Activated CD4-positive, alpha-beta T cell treated with anti-CD3 and anti-CD28 coated beads, Interleukin-2, amount 10 ng/mL, durations not matched to agents 7 days and 5 days (primary cell): ENCODE measurements at regions not wholly inside any gene's neighbourhood (a gene's known extent, or its start where the extent isn't known, plus 50 kb on each side); places are given as distances from the start of the nearest gene placed in this dataset.

Source experiments
- CTCF ChIA-PET: fragments of 350-600 bp; sonication (Branson Sonifier 250); formaldehyde crosslinking; loops from one replicate; lab custom pipeline; 2021; ENCODE audit warnings: antibody characterized with exemption; lab: Charles Lee
- POLR2A ChIA-PET: fragments of 350-600 bp; sonication (Branson Sonifier 250); formaldehyde crosslinking; loops from one replicate; lab custom pipeline; 2021; ENCODE audit warnings: antibody characterized with exemption; lab: Charles Lee
- DNase-seq: peaks from one replicate; pipeline ENCODE4 v3.0.0-alpha.2; 2020
- H3K27ac Mint-ChIP-seq: one replicate; pipeline ENCODE4 v1.8.0; 2021; ENCODE audit warnings: mild to moderate bottlenecking, moderate library complexity, mixed read lengths
- H3K27me3 Mint-ChIP-seq: one replicate; pipeline ENCODE4 v1.8.0; 2021; ENCODE audit warnings: mixed read lengths
- H3K36me3 Mint-ChIP-seq: one replicate; pipeline ENCODE4 v1.8.0; 2021; ENCODE audit warnings: low read depth, mixed read lengths
- H3K4me1 Mint-ChIP-seq: one replicate; pipeline ENCODE4 v1.8.0; 2021; ENCODE audit warnings: mixed read lengths
- H3K4me3 Mint-ChIP-seq: one replicate; pipeline ENCODE4 v1.8.0; 2021; ENCODE audit warnings: mild to moderate bottlenecking, moderate library complexity, mixed read lengths
- H3K9me3 Mint-ChIP-seq: one replicate; pipeline ENCODE4 v1.8.0; 2021; ENCODE audit warnings: mixed read lengths

DNA sequence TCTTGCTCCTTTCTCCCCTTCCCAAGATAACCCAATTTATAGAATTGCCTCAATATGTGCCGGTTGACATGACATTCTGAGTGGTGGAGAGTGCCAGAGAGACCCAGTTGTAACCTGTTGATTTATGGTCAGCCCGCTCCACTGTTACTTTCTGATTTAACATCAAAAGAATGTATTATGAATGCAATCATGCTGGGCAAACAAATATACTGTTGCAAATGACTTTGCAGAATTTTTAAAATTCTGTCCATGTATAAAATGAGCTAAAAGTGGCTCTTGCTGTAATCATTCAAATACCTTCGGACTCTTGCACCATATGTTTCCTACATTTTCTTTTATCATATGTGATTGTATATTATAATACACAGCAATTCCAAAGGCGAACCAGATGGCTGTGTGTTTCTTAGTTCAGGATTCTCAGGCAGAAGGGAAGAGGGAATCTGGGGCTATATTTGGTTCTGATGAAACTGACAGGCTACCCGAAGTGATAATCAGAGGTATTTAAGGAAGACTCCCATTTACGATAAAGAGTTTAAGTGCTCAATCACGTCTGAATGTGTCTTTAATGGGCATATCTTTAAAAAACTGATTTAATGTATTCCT, 131.7 kb downstream of the CLCN4 start:
- DNase-seq, result no peak
- Mint-ChIP-seq H3K27me3 (no peaks in the 10 kb centered on the region), H3K4me1 (no peaks in the 10 kb centered on the region), H3K9me3 (no peaks in the 10 kb centered on the region), H3K27ac (no peak overlapping the region), H3K4me3 (no peak overlapping the region), H3K36me3 (no peaks in the 10 kb centered on the region)
- ChIA-PET CTCF (no interaction called here), POLR2A (no interaction called here)

DNA sequence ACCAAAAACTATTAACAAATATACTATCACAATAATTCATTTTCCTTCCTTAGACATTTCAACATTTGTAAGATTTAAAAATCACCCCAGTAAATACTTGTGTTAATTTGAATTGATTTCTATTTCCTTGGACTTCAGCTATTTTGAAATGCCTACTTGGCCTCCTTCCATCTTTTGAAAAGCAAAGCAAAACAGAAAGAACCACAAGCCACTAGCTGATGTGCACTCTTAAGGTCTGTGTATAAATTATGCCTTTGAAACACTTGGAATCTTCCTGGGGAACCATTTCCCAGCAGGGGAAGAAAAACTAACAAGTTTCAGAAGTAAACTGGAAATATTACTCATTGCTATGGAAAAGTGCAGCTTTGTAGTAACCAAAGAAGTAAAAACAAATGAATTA, 139.8 kb downstream of the CLCN4 start:
- Mint-ChIP-seq H3K36me3 (no peaks in the 10 kb centered on the region), H3K9me3 (no peaks in the 10 kb centered on the region), H3K27ac (no peak overlapping the region), H3K4me3 (no peak overlapping the region), H3K27me3 (no peaks in the 10 kb centered on the region), H3K4me1 (no peaks in the 10 kb centered on the region)
- POLR2A ChIA-PET, result no interaction called here
- CTCF ChIA-PET, result no interaction called here
- DNase-seq, result no peak

DNA sequence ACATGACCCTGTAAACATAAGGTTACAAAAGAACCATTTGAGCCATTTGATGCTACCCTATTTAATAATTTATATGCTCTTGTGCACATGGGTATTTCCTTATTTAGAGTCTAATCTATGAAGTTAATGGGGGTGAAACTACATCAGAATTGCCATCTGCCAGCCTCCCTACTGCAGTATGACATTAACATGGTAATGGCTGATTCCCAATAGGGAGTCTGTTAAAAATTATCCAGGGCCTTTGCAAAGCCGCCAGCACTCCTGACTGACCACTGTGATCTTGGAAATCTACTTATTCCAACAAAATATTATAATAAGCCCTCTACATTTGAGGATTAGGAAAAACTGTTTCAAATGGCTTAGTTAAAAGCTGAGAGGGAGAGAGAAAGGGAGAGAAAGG, 153.7 kb downstream of the CLCN4 start:
- Mint-ChIP-seq H3K9me3 (no peaks in the 10 kb centered on the region), H3K4me1 (no peaks in the 10 kb centered on the region), H3K27me3 (no peaks in the 10 kb centered on the region), H3K27ac (no peak overlapping the region), H3K4me3 (no peak overlapping the region), H3K36me3 (no peaks in the 10 kb centered on the region)
- ChIA-PET POLR2A (no interaction called here), CTCF (no interaction called here)
- no peak for DNase-seq

- no peaks in the 10 kb centered on the region for H3K27me3 Mint-ChIP-seq
Observed at GRCh38 chrX:10314530-10315104, 157.8 kb downstream of the CLCN4 start.

DNA sequence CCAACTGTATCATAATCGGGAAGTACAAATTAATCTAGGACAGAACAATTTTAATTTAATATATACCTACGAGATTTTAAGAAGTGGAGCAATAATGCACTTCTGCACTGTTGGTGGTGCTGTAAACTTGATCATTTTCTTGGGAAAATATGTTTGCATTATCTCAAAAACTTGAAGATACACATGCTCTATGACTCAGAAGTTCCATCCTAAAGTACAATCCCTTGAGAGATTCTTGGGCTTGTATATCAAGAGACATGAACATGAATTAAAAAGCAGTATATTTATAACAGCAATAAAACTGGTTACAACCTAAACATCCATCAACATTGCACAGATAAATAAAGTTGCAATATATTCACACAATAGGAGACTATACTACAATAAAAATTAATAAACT, 168.8 kb downstream of the CLCN4 start:
- CTCF ChIA-PET, result no interaction called here
- POLR2A ChIA-PET, result no interaction called here
- no peak overlapping the region for H3K27ac Mint-ChIP-seq
- H3K4me3 Mint-ChIP-seq, result no peak overlapping the region
- H3K36me3 Mint-ChIP-seq, result no peaks in the 10 kb centered on the region
- H3K27me3 Mint-ChIP-seq, result no peaks in the 10 kb centered on the region
- H3K9me3 Mint-ChIP-seq, result no peaks in the 10 kb centered on the region
- DNase-seq, result no peak
- no peaks in the 10 kb centered on the region for H3K4me1 Mint-ChIP-seq

More at GRCh38 chrX:10314530-10315104, 157.8 kb downstream of the CLCN4 start:
- CTCF ChIA-PET, result no interaction called here
- H3K4me1 Mint-ChIP-seq, result no peaks in the 10 kb centered on the region
- no peak overlapping the region for H3K4me3 Mint-ChIP-seq
- H3K36me3 Mint-ChIP-seq, result no peaks in the 10 kb centered on the region
- H3K27ac Mint-ChIP-seq, result no peak overlapping the region
- DNase-seq, result no peak
- no peaks in the 10 kb centered on the region for H3K9me3 Mint-ChIP-seq
- POLR2A ChIA-PET, result no interaction called here

DNA sequence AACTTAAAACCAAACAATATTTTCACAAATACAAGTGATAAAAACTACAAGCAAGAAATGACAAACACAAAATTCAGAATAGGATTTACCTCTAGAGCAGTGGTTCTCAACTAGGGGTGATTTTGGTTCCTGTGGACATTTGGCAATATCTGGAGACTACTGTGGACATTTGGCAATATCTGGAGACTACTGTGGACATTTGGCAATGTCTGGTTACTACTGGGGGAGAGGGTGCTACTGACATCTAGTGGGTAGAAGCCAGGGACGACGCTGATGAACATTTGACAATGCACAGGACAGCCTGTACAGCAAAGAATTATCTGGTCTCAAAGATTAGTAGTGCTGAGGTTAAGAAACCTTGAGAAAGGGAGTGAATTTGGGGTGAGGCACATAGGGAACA, 169.8 kb downstream of the CLCN4 start:
- Mint-ChIP-seq H3K9me3 (no peaks in the 10 kb centered on the region), H3K36me3 (no peaks in the 10 kb centered on the region), H3K27me3 (no peaks in the 10 kb centered on the region), H3K4me3 (no peak overlapping the region), H3K27ac (no peak overlapping the region), H3K4me1 (no peaks in the 10 kb centered on the region)
- CTCF ChIA-PET, result no interaction called here
- POLR2A ChIA-PET, result no interaction called here
- DNase-seq, result no peak

DNA sequence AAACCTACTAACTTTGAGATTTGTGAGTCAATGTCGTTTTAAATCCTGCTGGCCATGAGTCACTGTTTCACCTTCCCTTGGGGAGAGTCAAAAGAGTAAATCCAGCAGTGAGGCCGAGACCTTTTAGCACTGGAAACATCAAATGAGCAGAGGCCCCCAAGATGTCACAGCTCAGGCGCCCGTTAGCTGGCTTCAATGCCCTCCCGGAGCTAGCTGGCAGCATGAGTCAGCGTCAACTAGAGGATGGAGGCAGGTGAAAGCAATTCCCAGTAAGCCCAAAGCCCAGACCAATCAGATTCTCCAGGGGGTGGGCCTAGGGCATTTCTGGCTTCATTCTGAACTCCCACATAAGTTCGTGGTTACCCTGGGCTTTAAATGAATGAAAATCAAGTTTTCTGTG, 170.9 kb downstream of the CLCN4 start:
- no peak for DNase-seq
- no peaks in the 10 kb centered on the region for H3K27me3 Mint-ChIP-seq
- no peaks in the 10 kb centered on the region for H3K4me1 Mint-ChIP-seq
- ChIA-PET POLR2A (no interaction called here), CTCF (no interaction called here)
- no peaks in the 10 kb centered on the region for H3K9me3 Mint-ChIP-seq
- H3K4me3 Mint-ChIP-seq, result no peak overlapping the region
- H3K27ac Mint-ChIP-seq, result no peak overlapping the region
- H3K36me3 Mint-ChIP-seq, result no peaks in the 10 kb centered on the region

DNA sequence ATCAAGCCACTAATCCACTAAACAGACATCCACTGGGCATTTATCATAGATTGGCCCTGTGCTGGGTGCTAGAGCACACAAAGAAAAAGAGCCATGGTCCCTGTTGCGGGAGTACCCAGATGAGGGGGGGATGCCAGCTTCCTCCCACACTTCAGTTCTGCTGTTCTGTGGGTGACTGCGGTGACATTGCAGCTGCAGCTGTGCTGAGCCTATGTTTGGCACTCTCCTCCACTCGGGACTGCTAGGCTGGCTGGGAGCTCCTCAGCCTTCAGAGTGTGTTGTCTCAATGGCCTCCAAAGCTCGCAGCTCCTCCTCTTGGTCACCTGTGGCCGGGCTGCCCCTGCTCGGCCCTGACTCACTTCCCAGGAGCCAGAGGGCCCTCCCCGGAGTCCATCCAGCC, 173.2 kb downstream of the CLCN4 start:
- Mint-ChIP-seq H3K27ac (no peak overlapping the region), H3K4me3 (no peak overlapping the region), H3K4me1 (no peaks in the 10 kb centered on the region), H3K27me3 (no peaks in the 10 kb centered on the region), H3K9me3 (no peaks in the 10 kb centered on the region), H3K36me3 (no peaks in the 10 kb centered on the region)
- ChIA-PET CTCF (interaction anchor here (0.8 kb wide), 1 partner anchor 31 kb away, joined by 3 read pairs; no protein-coding TSS in a partner anchor), POLR2A (no interaction called here)
- no peak for DNase-seq

DNA sequence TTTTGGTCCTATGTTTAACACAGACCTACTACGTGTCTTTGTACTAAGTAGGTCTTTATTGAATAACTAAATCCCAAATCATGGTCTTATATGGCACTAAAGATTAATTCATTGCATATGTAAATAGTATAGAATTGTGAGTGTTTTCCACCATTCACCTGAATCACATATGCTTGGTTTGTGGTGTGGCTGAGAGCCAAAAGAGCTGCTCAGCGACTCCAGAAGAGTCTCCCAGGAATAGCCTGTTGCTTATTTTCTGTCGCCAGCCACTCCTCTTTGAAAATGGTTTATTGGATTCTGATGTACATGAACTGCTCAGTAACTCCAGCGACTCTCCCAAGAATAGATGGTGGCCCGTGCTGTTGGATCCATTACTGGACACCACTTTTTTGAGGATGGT, 184.5 kb downstream of the CLCN4 start:
- no peak for DNase-seq
- ChIA-PET POLR2A (no interaction called here), CTCF (no interaction called here)
- Mint-ChIP-seq H3K27ac (no peak overlapping the region), H3K9me3 (no peaks in the 10 kb centered on the region), H3K36me3 (no peaks in the 10 kb centered on the region), H3K27me3 (no peaks in the 10 kb centered on the region), H3K4me1 (no peaks in the 10 kb centered on the region), H3K4me3 (no peak overlapping the region)

- no peak for DNase-seq
- ChIA-PET CTCF (no interaction called here), POLR2A (no interaction called here)
- no peaks in the 10 kb centered on the region for H3K36me3 Mint-ChIP-seq
- no peaks in the 10 kb centered on the region for H3K27me3 Mint-ChIP-seq
- H3K9me3 Mint-ChIP-seq, result peaks cover 3% of the 10 kb centered on the region
- H3K4me3 Mint-ChIP-seq, result no peak overlapping the region
- no peaks in the 10 kb centered on the region for H3K4me1 Mint-ChIP-seq
- H3K27ac Mint-ChIP-seq, result no peak overlapping the region
Observed at GRCh38 chrX:10350221-10350620, 193.4 kb downstream of the CLCN4 start.

DNA sequence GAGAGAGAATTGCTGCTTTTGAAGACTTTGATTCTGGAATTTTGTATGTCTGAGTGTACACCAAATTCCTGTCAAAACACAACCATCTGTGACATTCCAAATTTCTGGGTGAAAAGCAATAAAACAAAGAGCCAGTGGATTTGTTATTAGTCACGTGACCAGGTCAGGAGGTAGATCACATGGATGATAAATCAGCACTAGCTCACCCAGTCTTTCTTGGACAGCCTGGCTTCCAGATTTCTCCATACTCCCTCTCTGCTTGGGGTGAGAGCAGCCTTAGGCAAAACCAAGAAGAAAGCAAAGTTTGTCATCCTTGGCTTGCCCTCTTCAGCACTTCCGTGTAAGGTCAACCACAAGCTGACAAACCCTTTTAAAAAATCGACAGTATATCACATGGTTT, 194.2 kb downstream of the CLCN4 start:
- ChIA-PET CTCF (no interaction called here), POLR2A (no interaction called here)
- no peak for DNase-seq
- H3K27ac Mint-ChIP-seq, result no peak overlapping the region
- H3K4me1 Mint-ChIP-seq, result no peaks in the 10 kb centered on the region
- no peaks in the 10 kb centered on the region for H3K27me3 Mint-ChIP-seq
- H3K4me3 Mint-ChIP-seq, result no peak overlapping the region
- no peaks in the 10 kb centered on the region for H3K36me3 Mint-ChIP-seq
- peaks cover 3% of the 10 kb centered on the region for H3K9me3 Mint-ChIP-seq

DNA sequence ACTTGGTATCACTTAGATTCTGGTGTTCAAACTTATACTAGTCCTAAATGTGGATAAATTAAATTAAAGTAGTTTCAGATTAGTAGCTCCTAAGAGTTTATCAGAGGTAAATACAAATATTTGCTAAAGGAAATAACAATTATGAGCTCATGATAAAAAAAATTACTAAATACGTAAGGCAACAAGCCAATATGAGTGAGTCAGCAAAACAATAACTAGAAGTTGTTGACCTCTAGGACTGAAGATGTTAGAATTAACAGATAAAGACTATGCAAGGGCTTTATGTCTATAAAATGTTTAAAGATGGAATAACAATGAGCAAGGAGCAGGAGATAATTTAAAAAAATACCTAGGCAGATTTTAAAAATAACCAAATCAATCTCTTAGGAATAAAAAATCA, 195.8 kb downstream of the CLCN4 start:
- no peaks in the 10 kb centered on the region for H3K4me1 Mint-ChIP-seq
- H3K36me3 Mint-ChIP-seq, result no peaks in the 10 kb centered on the region
- H3K27me3 Mint-ChIP-seq, result no peaks in the 10 kb centered on the region
- H3K27ac Mint-ChIP-seq, result no peak overlapping the region
- CTCF ChIA-PET, result no interaction called here
- H3K4me3 Mint-ChIP-seq, result no peak overlapping the region
- POLR2A ChIA-PET, result no interaction called here
- DNase-seq, result no peak
- H3K9me3 Mint-ChIP-seq, result peaks cover 3% of the 10 kb centered on the region

DNA sequence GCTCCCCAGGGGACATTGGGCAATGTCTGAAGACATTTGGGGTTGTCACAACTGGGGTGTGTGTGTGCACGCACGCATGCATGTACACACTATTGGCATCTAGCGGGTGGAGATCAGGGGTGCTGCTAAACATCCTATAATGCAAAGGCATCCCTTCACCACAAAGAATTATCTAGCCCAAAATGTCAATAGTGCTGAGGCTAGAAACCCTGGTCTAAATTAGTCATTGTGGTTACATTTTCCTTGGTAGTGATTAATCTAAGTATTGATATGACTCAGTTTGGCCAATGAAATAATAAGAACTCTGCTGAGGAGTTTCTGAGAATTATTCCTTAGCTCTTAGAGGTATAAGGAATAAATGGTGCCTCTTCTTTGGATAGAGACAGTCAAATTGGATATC, 200.2 kb downstream of the CLCN4 start:
- H3K36me3 Mint-ChIP-seq, result no peaks in the 10 kb centered on the region
- H3K9me3 Mint-ChIP-seq, result no peaks in the 10 kb centered on the region
- H3K27me3 Mint-ChIP-seq, result no peaks in the 10 kb centered on the region
- no peak overlapping the region for H3K4me3 Mint-ChIP-seq
- H3K27ac Mint-ChIP-seq, result no peak overlapping the region
- H3K4me1 Mint-ChIP-seq, result no peaks in the 10 kb centered on the region
- POLR2A ChIA-PET, result no interaction called here
- CTCF ChIA-PET, result no interaction called here
- DNase-seq, result no peak

DNA sequence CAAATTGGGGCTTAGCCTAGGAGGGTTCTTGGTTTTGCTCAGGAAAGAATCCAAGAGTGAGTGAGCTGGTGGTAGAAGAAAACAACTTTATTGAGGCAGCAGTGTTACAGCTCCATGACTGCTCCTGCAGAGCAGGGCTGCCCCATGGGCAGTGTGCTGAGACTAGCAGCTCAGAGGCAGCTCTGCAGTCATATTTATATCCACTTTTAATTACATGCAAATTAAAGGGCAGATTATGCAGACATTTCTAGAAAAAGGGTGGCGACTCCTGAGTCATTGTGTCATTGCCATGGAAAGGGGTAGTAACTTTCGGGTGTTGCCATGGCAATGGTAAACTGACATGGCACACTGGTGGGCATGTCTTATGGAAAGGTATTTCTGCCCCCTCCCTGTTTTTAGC, 202.2 kb downstream of the CLCN4 start:
- Mint-ChIP-seq H3K36me3 (no peaks in the 10 kb centered on the region), H3K4me1 (no peaks in the 10 kb centered on the region), H3K9me3 (no peaks in the 10 kb centered on the region), H3K4me3 (no peak overlapping the region), H3K27me3 (no peaks in the 10 kb centered on the region), H3K27ac (no peak overlapping the region)
- CTCF ChIA-PET, result no interaction called here
- POLR2A ChIA-PET, result no interaction called here
- DNase-seq, result no peak
